GM12865 (cell line): ENCODE measurements at regions not wholly inside any gene's neighbourhood (a gene's known extent, or its start where the extent isn't known, plus 50 kb on each side); places are given as distances from the start of the nearest gene placed in this dataset.

ENCODE experiments used
- DNase-seq: peaks from one replicate; pipeline ENCODE4 v3.0.0; 2010; ENCODE audit warnings: low read depth
- H3K4me3 ChIP-seq: 2 replicates; pipeline ENCODE4 v1.5.1; 2011; ENCODE audit warnings: mild to moderate bottlenecking, low read depth, low read length, control low read depth
- TF ChIP-seq, protein P1 (sequence below): IDR thresholded peaks from 2 replicates; pipeline ENCODE4 v1.5.1; 2011; ENCODE audit warnings: low read length, control low read depth, low read depth, inconsistent platforms; ENCODE audit not compliant: insufficient read depth; ENCODE audit errors: missing control alignments

DNA sequence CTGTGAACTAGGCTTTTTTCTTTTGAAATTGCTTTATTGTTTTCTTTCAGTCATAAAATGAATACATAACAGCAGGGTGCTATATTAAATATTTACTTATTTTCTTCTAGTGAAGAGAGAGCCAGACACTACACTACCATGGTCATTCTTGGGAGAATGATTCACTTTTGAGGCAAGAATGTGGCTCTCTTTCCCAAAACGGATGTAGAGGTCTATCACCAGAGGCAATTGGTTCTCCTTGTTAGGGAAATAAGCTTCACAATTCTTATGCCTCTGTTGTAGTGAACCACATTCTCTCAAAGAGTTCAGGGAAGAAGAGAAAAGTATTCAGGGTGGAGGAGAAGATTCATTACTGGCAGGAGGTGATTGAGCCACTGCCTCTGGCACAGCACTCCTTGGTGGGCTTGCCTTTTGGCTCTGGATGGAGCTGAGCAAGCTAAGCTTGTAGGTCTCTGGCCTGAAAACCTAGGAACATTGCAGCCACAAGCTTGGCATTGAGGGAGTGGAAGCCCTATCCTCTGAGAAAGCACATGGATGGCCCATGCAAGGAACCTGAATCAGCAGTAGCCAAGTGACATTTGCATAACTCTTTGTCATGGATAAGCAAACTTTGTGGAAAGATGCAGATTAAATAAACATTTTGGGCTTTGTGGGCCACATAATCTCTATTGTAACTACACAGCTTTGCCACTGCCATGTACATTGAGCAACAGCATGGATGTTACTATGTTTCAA lies 179.0 kb upstream of the TNC start:
- no peak for DNase-seq
- no peak overlapping the region for H3K4me3 ChIP-seq
- TF ChIP-seq, protein P1, sequence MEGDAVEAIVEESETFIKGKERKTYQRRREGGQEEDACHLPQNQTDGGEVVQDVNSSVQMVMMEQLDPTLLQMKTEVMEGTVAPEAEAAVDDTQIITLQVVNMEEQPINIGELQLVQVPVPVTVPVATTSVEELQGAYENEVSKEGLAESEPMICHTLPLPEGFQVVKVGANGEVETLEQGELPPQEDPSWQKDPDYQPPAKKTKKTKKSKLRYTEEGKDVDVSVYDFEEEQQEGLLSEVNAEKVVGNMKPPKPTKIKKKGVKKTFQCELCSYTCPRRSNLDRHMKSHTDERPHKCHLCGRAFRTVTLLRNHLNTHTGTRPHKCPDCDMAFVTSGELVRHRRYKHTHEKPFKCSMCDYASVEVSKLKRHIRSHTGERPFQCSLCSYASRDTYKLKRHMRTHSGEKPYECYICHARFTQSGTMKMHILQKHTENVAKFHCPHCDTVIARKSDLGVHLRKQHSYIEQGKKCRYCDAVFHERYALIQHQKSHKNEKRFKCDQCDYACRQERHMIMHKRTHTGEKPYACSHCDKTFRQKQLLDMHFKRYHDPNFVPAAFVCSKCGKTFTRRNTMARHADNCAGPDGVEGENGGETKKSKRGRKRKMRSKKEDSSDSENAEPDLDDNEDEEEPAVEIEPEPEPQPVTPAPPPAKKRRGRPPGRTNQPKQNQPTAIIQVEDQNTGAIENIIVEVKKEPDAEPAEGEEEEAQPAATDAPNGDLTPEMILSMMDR: no peak

DNA sequence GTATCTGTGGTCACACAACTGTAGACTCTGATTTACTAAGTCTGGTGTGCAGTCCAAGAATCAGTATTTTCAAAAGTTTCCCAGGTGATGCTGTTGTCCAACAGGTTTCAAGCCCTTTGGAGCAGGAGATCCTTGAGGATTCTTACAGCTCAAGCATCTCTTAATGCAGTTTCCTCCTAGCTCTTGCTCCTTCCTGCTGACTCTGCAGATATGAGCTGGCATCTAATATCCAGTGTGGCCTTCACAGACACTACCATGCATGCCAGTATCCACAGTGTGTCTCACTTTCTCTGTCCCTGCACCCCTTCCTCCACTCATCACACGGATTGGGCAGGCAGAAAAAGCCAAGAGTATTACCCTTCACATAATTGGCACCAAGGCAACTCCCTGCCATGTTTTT lies 182.2 kb upstream of the TNC start:
- H3K4me3 ChIP-seq: no peak overlapping the region
- DNase-seq: no peak
- TF ChIP-seq, protein P1: no peak

DNA sequence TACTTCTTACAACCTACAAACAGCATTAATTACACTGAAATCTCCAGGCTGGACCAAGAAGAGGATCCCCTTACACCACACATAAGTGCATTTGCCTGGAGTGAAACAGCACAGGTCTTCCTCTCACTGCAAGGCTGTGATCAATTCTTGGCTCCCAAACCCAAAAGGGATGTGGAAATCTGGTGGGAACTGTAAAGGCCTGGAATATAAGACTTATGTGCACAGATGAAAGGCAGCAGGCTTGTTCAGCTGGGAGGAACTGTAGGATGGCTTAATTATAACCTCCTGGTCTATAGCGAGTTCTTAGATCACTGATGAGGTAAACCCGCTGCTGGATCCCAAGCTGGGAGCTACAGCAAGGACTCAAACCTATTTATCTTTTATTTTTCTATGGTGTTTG lies 182.9 kb upstream of the TNC start:
- TF ChIP-seq, protein P1: no peak
- DNase-seq: no peak
- H3K4me3 ChIP-seq: no peak overlapping the region

DNA sequence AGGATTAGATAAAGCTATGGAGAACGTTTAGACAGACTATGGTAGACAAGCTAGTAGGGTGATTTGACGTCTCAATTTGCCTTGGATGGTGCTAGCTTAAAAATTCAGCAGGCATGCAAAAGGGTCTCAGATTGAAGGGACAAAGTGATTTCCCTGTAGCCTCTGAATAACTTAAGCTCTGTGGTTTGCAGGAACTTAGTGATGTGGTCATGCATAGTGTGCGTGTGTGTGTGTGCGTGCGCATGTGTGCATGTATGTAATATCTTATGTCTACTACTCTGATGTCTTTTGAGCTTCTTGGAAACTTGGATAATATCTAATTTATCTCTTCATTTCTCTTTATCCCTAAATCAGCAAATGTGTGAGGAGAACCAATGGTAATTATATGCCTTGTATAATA lies 183.6 kb upstream of the TNC start:
- TF ChIP-seq, protein P1: no peak

DNA sequence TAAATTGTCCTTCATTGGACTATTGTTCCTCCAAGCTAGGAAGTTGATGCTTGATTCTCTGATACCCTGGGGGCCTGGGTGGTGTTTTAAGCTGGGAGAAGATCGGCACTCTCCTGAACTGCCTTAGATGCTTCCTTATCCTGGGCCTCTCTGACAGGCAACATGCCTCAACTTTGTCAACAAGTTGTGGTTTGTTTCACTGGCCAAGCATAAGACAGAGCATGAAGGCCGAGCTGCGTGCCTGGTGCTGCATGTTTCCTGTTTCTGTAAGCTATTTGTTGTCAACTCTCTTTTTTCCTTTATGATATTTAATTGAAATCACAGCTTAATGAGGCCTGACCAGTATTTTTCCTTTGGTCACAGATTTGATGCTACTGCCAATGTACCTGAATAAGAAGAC lies 187.6 kb upstream of the TNC start:
- TF ChIP-seq, protein P1: no peak
- no peak overlapping the region for H3K4me3 ChIP-seq
- DNase-seq: no peak

More for the DNA sequence above, 183.6 kb upstream of the TNC start:
- no peak overlapping the region for H3K4me3 ChIP-seq
- DNase-seq: no peak

DNA sequence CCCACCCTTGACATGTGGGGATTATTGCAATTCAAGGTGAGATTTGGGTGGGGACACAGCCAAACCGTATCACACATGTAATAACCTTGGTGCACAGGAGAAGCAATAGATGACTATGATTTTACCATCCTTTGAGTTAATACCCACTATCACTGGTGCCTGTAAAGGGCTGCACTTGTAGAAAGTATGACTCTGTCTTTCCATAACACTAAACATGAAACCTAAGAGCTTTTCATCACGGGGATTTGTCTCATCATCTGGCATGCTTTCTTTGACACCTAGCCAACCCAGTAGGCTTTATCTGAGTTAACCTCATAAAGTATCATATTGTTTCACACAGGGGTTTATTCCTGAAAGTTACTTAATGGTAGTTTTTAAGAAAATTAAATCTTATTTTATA lies 188.9 kb upstream of the TNC start:
- TF ChIP-seq, protein P1: no peak
- H3K4me3 ChIP-seq: no peak overlapping the region
- DNase-seq: no peak

DNA sequence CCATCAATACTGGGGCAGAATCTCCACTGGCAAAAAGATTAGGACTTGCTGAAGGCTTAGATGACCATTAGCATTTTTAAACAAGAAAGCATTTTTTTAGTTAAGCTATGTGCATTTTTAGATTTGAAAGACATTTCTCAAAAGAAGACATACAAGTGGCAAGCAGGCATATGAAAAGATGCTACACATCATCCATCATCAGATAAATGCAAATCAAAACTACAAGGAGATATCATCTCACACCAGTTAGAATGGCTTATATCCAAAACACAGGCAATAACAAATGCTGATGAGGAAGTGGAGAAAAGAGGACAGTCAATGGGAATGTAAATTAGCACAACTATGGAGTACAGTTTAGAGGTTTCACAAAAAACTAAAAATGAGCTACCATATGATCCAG lies 195.6 kb upstream of the TNC start:
- H3K4me3 ChIP-seq: no peak overlapping the region
- DNase-seq: no peak
- TF ChIP-seq, protein P1: no peak
